Esophagus squamous epithelium (tissue), 4 donors: ENCODE measurements at regions not wholly inside any gene's neighbourhood (a gene's known extent, or its start where the extent isn't known, plus 50 kb on each side); places are given as distances from the start of the nearest gene placed in this dataset.

ENCODE experiments used
- POLR2A ChIP-seq, 4 donors: fragments of 450-650 bp; IDR thresholded peaks; one replicate each; pipeline ENCODE4 v1.6.1; 2017; ENCODE audit warnings: antibody characterized with exemption in 4 of 4, mild to moderate bottlenecking in 4 of 4, moderate library complexity in 3 of 4
- TF ChIP-seq, protein P1 (sequence below), 6 experiments: fragments of 450-650 bp in 4 of 6; fragments of 200-600 bp in 2 of 6; sonication (generic) in 2 of 6; IDR thresholded peaks; one replicate each; pipeline ENCODE4 v1.5.1; 2016 to 2019; ENCODE audit warnings: antibody characterized with exemption in 6 of 6, mild to moderate bottlenecking in 4 of 6, moderate library complexity in 4 of 6

- TF ChIP-seq, protein P1, sequence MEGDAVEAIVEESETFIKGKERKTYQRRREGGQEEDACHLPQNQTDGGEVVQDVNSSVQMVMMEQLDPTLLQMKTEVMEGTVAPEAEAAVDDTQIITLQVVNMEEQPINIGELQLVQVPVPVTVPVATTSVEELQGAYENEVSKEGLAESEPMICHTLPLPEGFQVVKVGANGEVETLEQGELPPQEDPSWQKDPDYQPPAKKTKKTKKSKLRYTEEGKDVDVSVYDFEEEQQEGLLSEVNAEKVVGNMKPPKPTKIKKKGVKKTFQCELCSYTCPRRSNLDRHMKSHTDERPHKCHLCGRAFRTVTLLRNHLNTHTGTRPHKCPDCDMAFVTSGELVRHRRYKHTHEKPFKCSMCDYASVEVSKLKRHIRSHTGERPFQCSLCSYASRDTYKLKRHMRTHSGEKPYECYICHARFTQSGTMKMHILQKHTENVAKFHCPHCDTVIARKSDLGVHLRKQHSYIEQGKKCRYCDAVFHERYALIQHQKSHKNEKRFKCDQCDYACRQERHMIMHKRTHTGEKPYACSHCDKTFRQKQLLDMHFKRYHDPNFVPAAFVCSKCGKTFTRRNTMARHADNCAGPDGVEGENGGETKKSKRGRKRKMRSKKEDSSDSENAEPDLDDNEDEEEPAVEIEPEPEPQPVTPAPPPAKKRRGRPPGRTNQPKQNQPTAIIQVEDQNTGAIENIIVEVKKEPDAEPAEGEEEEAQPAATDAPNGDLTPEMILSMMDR (IDR thresholded peaks at IDR 0.05): no peak
- no peak for TF ChIP-seq POLR2A (IDR thresholded peaks at IDR 0.05)
Observed at GRCh38 chr20:51132279-51132678, 109.4 kb upstream of the KCNG1 start.
